IPS DF 6.9 (cell line): ENCODE measurements at regions not wholly inside any gene's neighbourhood (a gene's known extent, or its start where the extent isn't known, plus 50 kb on each side); places are given as distances from the start of the nearest gene placed in this dataset.
"Not testable (repeated sequence)": the region's sequence is repeated elsewhere in the genome, so short reads cannot be mapped to it uniquely, and the experiment has no call there.

ENCODE experiments used
- DNase-seq: peaks from one replicate; pipeline ENCODE4 v3.0.0-alpha.2; 2013; ENCODE audit warnings: low read depth, low spot score
- H3K27ac ChIP-seq: one replicate; pipeline ENCODE4 v1.5.1; 2013; ENCODE audit warnings: low read length, control low read depth
- H3K27me3 ChIP-seq: 2 replicates; pipeline ENCODE4 v1.6.1; 2013; ENCODE audit warnings: mild to moderate bottlenecking, low read length; ENCODE audit not compliant: control insufficient read depth, insufficient read depth
- H3K36me3 ChIP-seq: 2 replicates; pipeline ENCODE4 v1.6.1; 2013; ENCODE audit warnings: low read length; ENCODE audit not compliant: control insufficient read depth, insufficient read depth
- H3K4me1 ChIP-seq: 2 replicates; pipeline ENCODE4 v1.6.1; 2013; ENCODE audit warnings: low read length; ENCODE audit not compliant: control insufficient read depth, insufficient read depth
- H3K4me3 ChIP-seq: 2 replicates; pipeline ENCODE4 v1.5.1; 2013; ENCODE audit warnings: mild to moderate bottlenecking, low read length
- H3K9me3 ChIP-seq: 2 replicates; pipeline ENCODE4 v1.6.1; 2013; ENCODE audit warnings: low read length, inconsistent platforms; ENCODE audit not compliant: control insufficient read depth, insufficient read depth
- WGBS: extraction: QIAGEN DNeasy Blood & Tissue Kit; methylation state at CpG from one replicate; pipeline ENCODE4 v1.1.7; 2013; ENCODE audit warnings: mixed read lengths, missing lambda C conversion rate; ENCODE audit not compliant: insufficient read length, insufficient coverage; 5-methylcytosine and 5-hydroxymethylcytosine counted together

DNA sequence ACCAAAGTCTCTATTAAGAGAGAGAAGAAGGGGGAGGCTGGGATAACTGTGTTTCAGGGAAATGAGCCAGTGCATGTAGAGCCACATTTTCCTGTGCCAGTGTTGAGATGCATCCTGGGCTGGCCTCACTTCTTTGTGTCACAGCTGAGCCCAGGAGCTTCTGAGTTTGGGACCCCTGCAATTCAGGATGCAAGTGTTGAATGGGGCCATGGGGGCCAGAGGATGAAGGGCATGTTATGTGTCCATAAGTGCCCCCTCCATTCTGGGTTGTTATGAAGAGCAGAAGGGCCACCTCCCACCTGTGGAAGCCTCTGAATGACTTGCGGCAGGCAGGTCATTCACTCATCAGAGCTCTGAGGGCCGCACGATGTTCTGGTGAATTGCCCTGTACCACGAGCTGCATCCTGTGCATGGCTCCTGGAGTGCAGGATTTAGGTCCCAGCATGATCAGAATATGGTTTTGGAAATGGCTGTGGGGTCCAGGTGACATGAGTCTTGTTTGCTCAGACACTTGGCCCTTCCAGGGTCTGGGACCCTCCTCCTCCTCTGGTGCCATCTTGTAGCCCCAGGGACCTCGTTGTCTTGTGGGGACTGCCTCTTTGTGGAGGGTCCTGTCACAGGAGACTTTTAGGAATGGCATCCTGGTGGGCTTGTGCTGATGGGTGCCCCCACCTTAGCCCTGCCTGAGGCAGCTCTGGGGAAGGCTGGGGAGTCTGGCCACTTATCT lies 115.4 kb upstream of the PITX1 start:
- no peaks in the 10 kb centered on the region for H3K4me1 ChIP-seq
- H3K27me3 ChIP-seq, result no peaks in the 10 kb centered on the region
- no peak overlapping the region for H3K27ac ChIP-seq
- H3K9me3 ChIP-seq, result no peaks in the 10 kb centered on the region
- no peaks in the 10 kb centered on the region for H3K36me3 ChIP-seq
- no peak overlapping the region for H3K4me3 ChIP-seq
- no CpG with 5 or more reads among the region's 5 CpGs for WGBS
- DNase-seq, result no peak

GRCh38 chr5:135147294-135148090 lies 113.5 kb upstream of the PITX1 start:
- Histone ChIP-seq H3K27ac (no peak overlapping the region), H3K4me3 (no peak overlapping the region), H3K9me3 (no peaks in the 10 kb centered on the region), H3K4me1 (no peaks in the 10 kb centered on the region), H3K27me3 (no peaks in the 10 kb centered on the region), H3K36me3 (no peaks in the 10 kb centered on the region)
- no CpG with 5 or more reads among the region's 10 CpGs for WGBS
- no peak for DNase-seq

DNA sequence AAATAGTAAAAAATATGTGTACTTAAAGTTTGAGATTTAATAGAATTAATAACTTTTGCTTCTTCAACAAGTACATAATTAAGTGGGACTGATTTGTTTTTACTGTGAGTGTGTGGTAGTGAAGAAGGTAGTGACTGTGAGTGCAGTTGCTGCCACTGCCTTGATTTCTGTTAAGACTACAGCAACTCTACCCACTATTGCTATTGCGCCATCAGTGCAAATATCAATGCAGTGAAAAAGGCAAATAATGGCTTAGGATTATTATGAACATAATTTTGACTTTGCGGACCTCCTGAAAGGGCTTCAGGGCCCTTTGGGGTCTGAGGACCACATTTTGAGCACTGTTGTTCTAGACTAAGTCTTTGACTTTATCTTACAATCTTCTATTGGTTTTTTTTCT lies 112.0 kb upstream of the PITX1 start:
- Histone ChIP-seq H3K9me3 (no peaks in the 10 kb centered on the region), H3K27me3 (no peaks in the 10 kb centered on the region), H3K36me3 (no peaks in the 10 kb centered on the region), H3K4me1 (no peaks in the 10 kb centered on the region), H3K27ac (no peak overlapping the region), H3K4me3 (no peak overlapping the region)
- DNase-seq, result no peak
- WGBS, result no CpG with 5 or more reads among the region's 2 CpGs

- H3K9me3 ChIP-seq, H3K36me3 ChIP-seq, H3K4me1 ChIP-seq, H3K27me3 ChIP-seq, DNase-seq, H3K4me3 ChIP-seq, H3K27ac ChIP-seq: not testable (repeated sequence)
- WGBS, result no CpG with 5 or more reads among the region's 4 CpGs
Measured at GRCh38 chr5:135143682-135144081, 109.7 kb upstream of the PITX1 start.

GRCh38 chr5:135141303-135142268 lies 107.6 kb upstream of the PITX1 start:
- Histone ChIP-seq H3K4me3 (no peak overlapping the region), H3K36me3 (no peaks in the 10 kb centered on the region), H3K4me1 (no peaks in the 10 kb centered on the region), H3K27me3 (no peaks in the 10 kb centered on the region), H3K9me3 (no peaks in the 10 kb centered on the region), H3K27ac (no peak overlapping the region)
- no CpG with 5 or more reads among the region's 13 CpGs for WGBS
- DNase-seq, result no peak

GRCh38 chr5:135140446-135141204 lies 106.6 kb upstream of the PITX1 start:
- Histone ChIP-seq H3K27me3 (no peaks in the 10 kb centered on the region), H3K27ac (no peak overlapping the region), H3K4me1 (no peaks in the 10 kb centered on the region), H3K9me3 (no peaks in the 10 kb centered on the region), H3K4me3 (no peak overlapping the region), H3K36me3 (no peaks in the 10 kb centered on the region)
- DNase-seq, result no peak
- WGBS, result no CpG with 5 or more reads among the region's 9 CpGs

GRCh38 chr5:135139381-135140134 lies 105.5 kb upstream of the PITX1 start:
- H3K27ac ChIP-seq, result no peak overlapping the region
- no peaks in the 10 kb centered on the region for H3K4me1 ChIP-seq
- no peaks in the 10 kb centered on the region for H3K36me3 ChIP-seq
- no peaks in the 10 kb centered on the region for H3K9me3 ChIP-seq
- no peak for DNase-seq
- no peak overlapping the region for H3K4me3 ChIP-seq
- WGBS, result no CpG with 5 or more reads among the region's 12 CpGs
- no peaks in the 10 kb centered on the region for H3K27me3 ChIP-seq

DNA sequence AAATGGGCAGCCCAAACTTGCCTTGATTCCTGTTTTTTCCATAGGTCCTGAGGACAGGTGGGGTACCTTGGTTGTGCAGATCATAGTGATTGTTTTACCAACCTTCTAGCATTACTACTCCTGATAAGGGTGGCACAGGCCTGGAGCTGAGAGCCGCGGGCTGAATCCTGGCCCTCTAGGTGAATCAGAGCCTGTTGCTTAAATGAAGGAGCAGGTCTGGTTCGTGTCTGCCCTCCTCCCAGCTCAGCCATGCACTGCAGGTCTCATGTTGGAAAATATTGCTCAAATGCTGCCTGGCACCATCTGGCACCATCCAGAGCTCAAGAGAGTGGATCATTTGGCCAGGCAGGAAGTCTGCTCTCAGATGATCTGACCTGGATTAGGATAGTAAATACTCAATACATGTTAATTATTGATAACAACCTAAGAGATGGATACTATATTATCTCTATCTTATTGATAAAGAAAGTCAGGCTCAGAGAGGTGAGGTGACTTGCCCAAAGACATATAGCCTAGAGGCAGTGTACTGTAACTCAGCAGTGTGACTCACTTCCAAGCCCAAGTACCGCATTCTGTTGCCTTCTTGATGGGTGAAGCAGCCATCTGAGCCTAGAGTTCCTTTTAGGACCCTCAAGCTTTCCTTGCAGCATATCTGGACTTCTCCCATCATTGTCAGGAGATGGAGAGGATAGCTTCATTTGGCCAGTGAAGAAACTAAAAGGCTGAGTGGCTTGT lies 104.3 kb upstream of the PITX1 start:
- Histone ChIP-seq H3K4me3 (no peak overlapping the region), H3K9me3 (no peaks in the 10 kb centered on the region), H3K36me3 (no peaks in the 10 kb centered on the region), H3K27ac (no peak overlapping the region), H3K4me1 (no peaks in the 10 kb centered on the region), H3K27me3 (no peaks in the 10 kb centered on the region)
- no peak for DNase-seq
- WGBS, result no CpG with 5 or more reads among the region's 4 CpGs
